HepG2 (cell line): ENCODE measurements at regions not wholly inside any gene's neighbourhood (a gene's known extent, or its start where the extent isn't known, plus 50 kb on each side); places are given as distances from the start of the nearest gene placed in this dataset.

Experiments used
- ATAC-seq: fragments of 200-7000 bp; cut with Tn5 transposase; 3 replicates; pipeline ENCODE4 v1.9.1; 2020; ENCODE audit warnings: mild to moderate bottlenecking, moderate library complexity
- BruUV-seq: library from RNA; stranded (reverse); fragments of 400-500 nt; replicated peaks from 2 replicates; lab custom pipeline; 2021; lab: Mats Ljungman, UMichigan
- CTCF ChIA-PET: fragments of 300-600 bp; formaldehyde crosslinking; extraction: SDS; loops from one replicate; lab custom pipeline; 2021; ENCODE audit warnings: low total read pairs, inconsistent platforms, low intra/inter-chr PET ratio; lab: Yijun Ruan, JAX
- POLR2A ChIA-PET: fragments of 350-600 bp; sonication (Branson Sonifier 250); formaldehyde crosslinking; loops from one replicate; lab custom pipeline; 2020; ENCODE audit warnings: antibody characterized with exemption, inconsistent platforms; lab: Yijun Ruan, JAX
- DNase-seq: peaks from one replicate; pipeline ENCODE4 v3.0.0-alpha.2; 2015; ENCODE audit warnings: low spot score
- FAIRE-seq: peaks from 3 replicates; lab custom pipeline; 2011; peaks lifted over from hg19 to GRCh38; lab: Jason Lieb, UNC
- H2AFZ ChIP-seq: one replicate; pipeline ENCODE4 v1.6.1; 2011; ENCODE audit warnings: low read length, inconsistent platforms
- H3K27ac ChIP-seq: fragments of 300-600 bp; 3 replicates; pipeline ENCODE4 v1.8.0; 2011; ENCODE audit warnings: mixed run types, mild to moderate bottlenecking, mixed read lengths, low read length, inconsistent platforms; ENCODE audit not compliant: insufficient read depth; ENCODE audit errors: extremely low read length
- H3K27me3 ChIP-seq, 2 experiments: fragments of 200-600 bp in 1 of 2; 2 replicates in 1 of 2; 3 replicates in 1 of 2; pipeline versions ENCODE4 v1.6.0 to v1.8.0; 2011; ENCODE audit warnings: low read length in 2 of 2, mild to moderate bottlenecking in 2 of 2, moderate library complexity in 2 of 2, inconsistent platforms in 1 of 2; ENCODE audit not compliant: insufficient read depth in 2 of 2, control insufficient read depth in 1 of 2
- H3K36me3 ChIP-seq, 2 experiments: fragments of 200-600 bp in 1 of 2; replicated peaks in 1 of 2; 2 replicates in 1 of 2; 3 replicates in 1 of 2; pipeline versions ENCODE4 v1.5.1 to v1.8.0; 2011; ENCODE audit warnings: low read length in 2 of 2, inconsistent platforms in 1 of 2; ENCODE audit not compliant: insufficient read depth in 2 of 2, control insufficient read depth in 1 of 2
- H3K4me1 ChIP-seq: 2 replicates; pipeline ENCODE4 v1.5.1; 2012; ENCODE audit warnings: low read length, inconsistent platforms; ENCODE audit not compliant: insufficient read depth
- H3K4me2 ChIP-seq: 2 replicates; pipeline ENCODE4 v1.6.0; 2011; ENCODE audit warnings: low read depth, low read length, inconsistent platforms
- H3K4me3 ChIP-seq, 3 experiments: fragments of 200-600 bp in 1 of 3; sonication (generic), shearing (Covaris generic) in 1 of 3; replicated peaks in 1 of 3; 2 replicates each; pipeline ENCODE4 v1.5.1; 2011 to 2016; ENCODE audit warnings: low read length in 3 of 3, inconsistent platforms in 2 of 3, low read depth in 2 of 3, mild to moderate bottlenecking in 2 of 3, control low read depth in 1 of 3, mixed read lengths in 1 of 3; ENCODE audit not compliant: insufficient read depth in 1 of 3
- H3K79me2 ChIP-seq: one replicate; pipeline ENCODE4 v1.6.1; 2011; ENCODE audit warnings: low read length, inconsistent platforms; ENCODE audit not compliant: insufficient read depth
- H3K9ac ChIP-seq: 2 replicates; pipeline ENCODE4 v1.6.0; 2011; ENCODE audit warnings: mild to moderate bottlenecking, low read depth, low read length, inconsistent platforms; ENCODE audit not compliant: insufficient read depth
- H3K9me3 ChIP-seq: 2 replicates; pipeline ENCODE4 v1.5.1; 2012; ENCODE audit warnings: mild to moderate bottlenecking, low read length
- H4K20me1 ChIP-seq: 2 replicates; pipeline ENCODE4 v1.6.0; 2011; ENCODE audit warnings: inconsistent platforms, mild to moderate bottlenecking, low read length, moderate library complexity; ENCODE audit not compliant: insufficient read depth
- DNMT1 ChIP-seq: sonication (generic); formaldehyde crosslinking; IDR thresholded peaks from 2 replicates; pipeline ENCODE4 v1.5.1; 2020; ENCODE audit warnings: mild to moderate bottlenecking, missing genetic modification reagents
- HOXD1 ChIP-seq: sonication (generic); formaldehyde crosslinking; IDR thresholded peaks from 2 replicates; pipeline ENCODE4 v1.5.0; 2020; ENCODE audit warnings: missing genetic modification reagents
- ISX ChIP-seq: sonication (generic); formaldehyde crosslinking; conservative IDR thresholded peaks from 2 replicates; pipeline ENCODE4 v1.5.0; 2020; ENCODE audit warnings: missing genetic modification reagents
- KLF16 ChIP-seq, 2 experiments: sonication (generic) in 1 of 2; formaldehyde crosslinking in 1 of 2; IDR thresholded peaks; 2 replicates each; pipeline versions ENCODE4 v1.6.1 to v1.8.0; 2016 to 2023; ENCODE audit warnings: missing genetic modification reagents in 2 of 2, missing compliant biosample characterization in 1 of 2
- RBM22 ChIP-seq: fragments of 200-400 bp; formaldehyde crosslinking; optimal IDR thresholded peaks from 2 replicates; pipeline ENCODE3; 2017; ENCODE audit warnings: mild to moderate bottlenecking, low read length, moderate library complexity
- RBM39 ChIP-seq: fragments of 200-400 bp; formaldehyde crosslinking; IDR thresholded peaks from one replicate; pipeline ENCODE4 v1.6.1; 2018; ENCODE audit warnings: antibody characterized with exemption, mild to moderate bottlenecking, low read depth, low read length; ENCODE audit not compliant: poor library complexity, severe bottlenecking
- SP140L ChIP-seq: sonication (generic); formaldehyde crosslinking; IDR thresholded peaks from 2 replicates; pipeline ENCODE4 v1.4.0; 2020; ENCODE audit warnings: missing genetic modification reagents, borderline replicate concordance
- ZBTB34 ChIP-seq: sonication (generic); formaldehyde crosslinking; IDR thresholded peaks from 2 replicates; pipeline ENCODE4 v1.8.0; 2022; ENCODE audit warnings: mild to moderate bottlenecking, missing genetic modification reagents
- ZBTB7B ChIP-seq: sonication (generic); formaldehyde crosslinking; IDR thresholded peaks from 2 replicates; pipeline ENCODE4 v1.4.0; 2020; ENCODE audit warnings: missing genetic modification reagents
- ZEB1 ChIP-seq: IDR thresholded peaks from 2 replicates; pipeline ENCODE4 v1.6.1; 2012; ENCODE audit warnings: mild to moderate bottlenecking, low read depth, inconsistent platforms; ENCODE audit not compliant: insufficient replicate concordance
- ZNF180 ChIP-seq: sonication (generic); formaldehyde crosslinking; IDR thresholded peaks from 2 replicates; pipeline ENCODE4 v1.4.0; 2020; ENCODE audit warnings: low read depth, missing genetic modification reagents, borderline replicate concordance
- ZNF34 ChIP-seq: sonication (generic); formaldehyde crosslinking; IDR thresholded peaks from 2 replicates; pipeline ENCODE4 v1.4.0; 2020; ENCODE audit warnings: mild to moderate bottlenecking, missing genetic modification reagents, borderline replicate concordance
- ZNF383 ChIP-seq: sonication (generic); formaldehyde crosslinking; IDR thresholded peaks from 2 replicates; pipeline ENCODE4 v1.4.0; 2020; ENCODE audit warnings: missing genetic modification reagents, mild to moderate bottlenecking, borderline replicate concordance
- ZNF441 ChIP-seq: sonication (generic); formaldehyde crosslinking; IDR thresholded peaks from 2 replicates; pipeline ENCODE4 v1.7.0; 2021; ENCODE audit warnings: missing genetic modification reagents, borderline replicate concordance
- ZNF629 ChIP-seq: sonication (generic); formaldehyde crosslinking; conservative IDR thresholded peaks from 2 replicates; pipeline ENCODE4 v1.5.0; 2020; ENCODE audit warnings: missing genetic modification reagents
- ZNF746 ChIP-seq: sonication (generic); formaldehyde crosslinking; IDR thresholded peaks from 2 replicates; pipeline ENCODE4 v1.8.0; 2022; ENCODE audit warnings: mild to moderate bottlenecking, missing genetic modification reagents
- ZNF775 ChIP-seq: sonication (generic); formaldehyde crosslinking; IDR thresholded peaks from 2 replicates; pipeline ENCODE4 v1.4.0; 2020; ENCODE audit warnings: missing genetic modification reagents, mild to moderate bottlenecking, moderate library complexity, borderline replicate concordance
- WGBS: methylation state at CpG from one replicate; pipeline ENCODE4 v1.1.6; 2017; ENCODE audit warnings: low lambda C conversion rate; 5-methylcytosine and 5-hydroxymethylcytosine counted together
- in situ Hi-C: cut with HindIII; loops from 2 replicates; pipeline ENCODE4 v1.10.0; 2017; ENCODE audit warnings: low pct_unique_long_range_greater_than_20kb; ENCODE audit not compliant: extremely low pct_ligation_motif_present
- intact Hi-C: fragments of 100-400 bp; cut with micrococcal nuclease; formaldehyde crosslinking; loops from one replicate; pipeline ENCODE4 v1.10.0; 2022; ENCODE audit not compliant: unreplicated experiment
- TF ChIP-seq, protein P1 (sequence below): sonication (generic); formaldehyde crosslinking; IDR thresholded peaks from 2 replicates; pipeline ENCODE4 v1.4.0; 2020; ENCODE audit warnings: missing genetic modification reagents, low read depth, mild to moderate bottlenecking, borderline replicate concordance
- TF ChIP-seq, protein P2 (sequence below): sonication (generic); formaldehyde crosslinking; IDR thresholded peaks from 2 replicates; pipeline ENCODE4 v1.8.1; 2023; ENCODE audit warnings: mild to moderate bottlenecking, missing genetic modification reagents, borderline replicate concordance

DNA sequence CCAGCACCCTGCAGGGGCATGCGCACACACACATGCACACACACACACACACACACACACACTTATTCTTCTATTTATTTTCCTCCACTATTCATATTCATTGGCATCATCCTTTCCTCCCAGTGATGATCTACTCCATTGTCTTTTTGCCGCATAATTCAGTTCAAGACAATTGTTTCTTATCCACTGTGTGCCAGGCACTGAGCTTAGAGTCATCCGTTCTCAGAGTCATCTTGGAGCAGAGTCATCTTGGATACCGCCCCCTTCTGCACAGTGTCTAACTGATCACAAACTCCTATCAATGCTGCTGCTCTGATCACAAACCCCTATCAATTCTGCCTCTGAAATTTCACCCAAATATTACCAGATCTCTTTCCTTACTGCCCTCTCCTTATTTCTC is 102.8 kb upstream of the PROX1 start:
- H3K9ac ChIP-seq = no peak overlapping the region
- H3K27me3 ChIP-seq = no peaks in the 10 kb centered on the region
- POLR2A ChIA-PET = no interaction called here
- no peaks in the 10 kb centered on the region for H3K9me3 ChIP-seq
- H3K4me1 ChIP-seq = no peaks in the 10 kb centered on the region
- CTCF ChIA-PET = no interaction called here
- H2AFZ ChIP-seq = no peak overlapping the region
- 95% methylated on average over 4 of the region's 4 CpGs for WGBS
- BruUV-seq = no TSS peak
- no peak for DNase-seq
- ATAC-seq = no peak
- in situ Hi-C loops = no loop called here
- intact Hi-C loops = no loop called here
- H3K4me3 ChIP-seq = no peak overlapping the region
- H3K27ac ChIP-seq = no peak overlapping the region
- H3K79me2 ChIP-seq = no peaks in the 10 kb centered on the region
- TF ChIP-seq RBM22 = no peak
- no peak for TF ChIP-seq DNMT1 (CRISPR knock-in tag)
- no peak for TF ChIP-seq SP140L (CRISPR knock-in tag)
- no peak for TF ChIP-seq ZNF383 (CRISPR knock-in tag)
- TF ChIP-seq ZBTB34 (CRISPR knock-in tag) = no peak
- TF ChIP-seq HOXD1 (CRISPR knock-in tag) = no peak
- no peak for TF ChIP-seq KLF16 (CRISPR knock-in tag; IDR thresholded peaks at IDR 0.05)
- no peak for TF ChIP-seq ZEB1
- no peak for TF ChIP-seq ZNF746 (CRISPR knock-in tag)
- no peak for TF ChIP-seq RBM39
- no peak for TF ChIP-seq ZNF34 (CRISPR knock-in tag)
- no peak for TF ChIP-seq ZBTB7B (CRISPR knock-in tag)
- no peak for TF ChIP-seq ZNF629 (CRISPR knock-in tag)
- no peak for TF ChIP-seq ISX (CRISPR knock-in tag)
- TF ChIP-seq ZNF441 (CRISPR knock-in tag) = no peak
- TF ChIP-seq ZNF180 (CRISPR knock-in tag) = no peak
- TF ChIP-seq, protein P1, sequence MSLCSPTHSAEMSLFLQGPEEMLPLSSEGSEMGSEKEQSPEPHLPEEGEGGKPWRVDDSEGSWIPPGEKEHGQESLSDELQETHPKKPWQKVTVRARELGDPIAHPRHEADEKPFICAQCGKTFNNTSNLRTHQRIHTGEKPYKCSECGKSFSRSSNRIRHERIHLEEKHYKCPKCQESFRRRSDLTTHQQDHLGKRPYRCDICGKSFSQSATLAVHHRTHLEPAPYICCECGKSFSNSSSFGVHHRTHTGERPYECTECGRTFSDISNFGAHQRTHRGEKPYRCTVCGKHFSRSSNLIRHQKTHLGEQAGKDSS = no peak
- no peak for TF ChIP-seq ZNF775
- TF ChIP-seq, protein P2, sequence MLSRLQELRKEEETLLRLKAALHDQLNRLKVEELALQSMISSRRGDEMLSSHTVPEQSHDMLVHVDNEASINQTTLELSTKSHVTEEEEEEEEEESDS (CRISPR knock-in tag) = no peak
- H4K20me1 ChIP-seq = no peaks in the 10 kb centered on the region
- no peak for FAIRE-seq
- H3K36me3 ChIP-seq = no peaks in the 10 kb centered on the region
- H3K4me2 ChIP-seq = no peak overlapping the region
